ENCODE measurements at regions not wholly inside any gene's neighbourhood (a gene's known extent, or its start where the extent isn't known, plus 50 kb on each side); places are given as distances from the start of the nearest gene placed in this dataset.

DNA sequence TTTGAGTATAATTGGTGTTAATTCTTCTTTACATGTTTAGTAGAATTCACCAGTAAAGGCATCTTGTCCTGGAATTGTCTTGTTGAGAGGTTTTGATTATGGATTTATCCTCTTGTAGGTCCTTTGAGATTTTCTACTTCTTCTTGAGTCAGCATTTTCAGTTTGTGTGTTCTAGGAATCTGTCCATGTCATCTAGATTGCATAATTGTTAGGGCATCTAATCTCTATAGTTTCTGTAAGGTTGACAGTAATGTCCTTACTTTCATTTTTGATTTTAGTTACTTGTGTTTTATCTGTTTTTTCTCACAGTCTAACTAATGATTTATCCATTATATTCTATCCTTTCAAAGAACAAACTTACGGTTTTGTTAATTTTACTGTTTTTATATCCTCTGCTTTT lies 492.0 kb downstream of the FGF9 start:
- no peak for TF ChIP-seq TEAD4 (IDR thresholded peaks at IDR 0.05; ENCODE audit: borderline replicate concordance, insufficient read depth)
- TF ChIP-seq, protein P1, sequence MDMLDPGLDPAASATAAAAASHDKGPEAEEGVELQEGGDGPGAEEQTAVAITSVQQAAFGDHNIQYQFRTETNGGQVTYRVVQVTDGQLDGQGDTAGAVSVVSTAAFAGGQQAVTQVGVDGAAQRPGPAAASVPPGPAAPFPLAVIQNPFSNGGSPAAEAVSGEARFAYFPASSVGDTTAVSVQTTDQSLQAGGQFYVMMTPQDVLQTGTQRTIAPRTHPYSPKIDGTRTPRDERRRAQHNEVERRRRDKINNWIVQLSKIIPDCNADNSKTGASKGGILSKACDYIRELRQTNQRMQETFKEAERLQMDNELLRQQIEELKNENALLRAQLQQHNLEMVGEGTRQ (IDR thresholded peaks at IDR 0.05; ENCODE audit: borderline replicate concordance, low read depth, low read length): no peak
- TF ChIP-seq GATA2 (CRISPR knock-in tag; IDR thresholded peaks at IDR 0.05): no peak
- no peak for TF ChIP-seq REST (IDR thresholded peaks at IDR 0.05; ENCODE audit: low read depth, low read length)
- TF ChIP-seq, protein P2, sequence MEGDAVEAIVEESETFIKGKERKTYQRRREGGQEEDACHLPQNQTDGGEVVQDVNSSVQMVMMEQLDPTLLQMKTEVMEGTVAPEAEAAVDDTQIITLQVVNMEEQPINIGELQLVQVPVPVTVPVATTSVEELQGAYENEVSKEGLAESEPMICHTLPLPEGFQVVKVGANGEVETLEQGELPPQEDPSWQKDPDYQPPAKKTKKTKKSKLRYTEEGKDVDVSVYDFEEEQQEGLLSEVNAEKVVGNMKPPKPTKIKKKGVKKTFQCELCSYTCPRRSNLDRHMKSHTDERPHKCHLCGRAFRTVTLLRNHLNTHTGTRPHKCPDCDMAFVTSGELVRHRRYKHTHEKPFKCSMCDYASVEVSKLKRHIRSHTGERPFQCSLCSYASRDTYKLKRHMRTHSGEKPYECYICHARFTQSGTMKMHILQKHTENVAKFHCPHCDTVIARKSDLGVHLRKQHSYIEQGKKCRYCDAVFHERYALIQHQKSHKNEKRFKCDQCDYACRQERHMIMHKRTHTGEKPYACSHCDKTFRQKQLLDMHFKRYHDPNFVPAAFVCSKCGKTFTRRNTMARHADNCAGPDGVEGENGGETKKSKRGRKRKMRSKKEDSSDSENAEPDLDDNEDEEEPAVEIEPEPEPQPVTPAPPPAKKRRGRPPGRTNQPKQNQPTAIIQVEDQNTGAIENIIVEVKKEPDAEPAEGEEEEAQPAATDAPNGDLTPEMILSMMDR (IDR thresholded peaks at IDR 0.05): no peak
- TF ChIP-seq MAX (IDR thresholded peaks at IDR 0.05; ENCODE audit: low read depth): no peak

All from SK-N-SH (cell line).